ENCODE measurements at regions not wholly inside any gene's neighbourhood (a gene's known extent, or its start where the extent isn't known, plus 50 kb on each side); places are given as distances from the start of the nearest gene placed in this dataset.

DNA sequence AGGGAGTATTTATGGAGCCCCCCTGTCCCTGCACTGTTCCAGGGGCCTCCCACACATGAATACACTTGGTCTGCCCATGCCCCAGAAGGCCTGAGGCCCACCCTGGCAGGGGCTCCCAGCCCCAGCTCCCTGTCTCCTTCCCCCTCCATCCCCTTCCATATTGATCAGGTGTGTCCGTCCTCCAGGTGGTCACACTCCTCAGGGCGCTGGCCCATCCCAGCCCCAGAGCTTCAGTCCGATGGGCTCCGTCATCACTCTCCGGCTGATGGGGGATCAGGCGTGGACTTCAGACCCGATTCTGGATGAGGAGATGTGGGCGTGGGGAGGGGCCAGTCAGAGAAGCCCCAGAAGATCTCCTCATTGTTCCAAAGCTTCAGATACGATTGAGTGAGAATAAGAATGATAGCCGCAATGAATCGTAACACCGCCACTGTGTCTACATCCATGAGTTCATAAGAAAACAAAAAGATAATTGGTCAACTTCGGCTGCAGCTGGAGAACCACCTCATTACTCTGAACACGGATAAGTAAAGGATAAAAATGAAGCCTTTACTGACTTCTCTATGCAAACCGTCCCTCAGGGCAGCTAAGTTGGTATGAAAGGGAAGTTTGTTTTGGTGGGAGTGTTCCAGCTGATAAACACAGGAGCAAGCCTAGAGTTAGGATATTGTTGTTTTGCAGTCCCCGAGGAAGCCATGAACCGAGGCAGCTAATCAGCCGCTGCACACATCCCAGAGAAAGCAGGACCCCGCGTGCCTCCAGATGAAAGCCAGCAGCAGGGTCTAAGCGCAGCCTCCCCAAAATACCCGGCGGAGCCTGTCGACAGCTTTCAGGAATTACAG is 279.5 kb downstream of the NDUFA10 start:
- peaks cover 11% of the 10 kb centered on the region for H3K27me3 Mint-ChIP-seq
- H3K4me1 Mint-ChIP-seq (ENCODE audit: low read depth): peaks cover 16% of the 10 kb centered on the region

GRCh38 chr2:239744706-239745340 is 280.3 kb downstream of the NDUFA10 start:
- no peak overlapping the region for H3K27ac Mint-ChIP-seq
- H3K4me3 Mint-ChIP-seq: no peak overlapping the region
- H3K4me1 Mint-ChIP-seq (ENCODE audit: low read depth): peaks cover 16% of the 10 kb centered on the region
- no peaks in the 10 kb centered on the region for H3K9me3 Mint-ChIP-seq
- H3K36me3 Mint-ChIP-seq (ENCODE audit: low read depth): no peaks in the 10 kb centered on the region
- intact Hi-C loops (cut with micrococcal nuclease): no loop called here
- H3K27me3 Mint-ChIP-seq: peaks cover 11% of the 10 kb centered on the region

More for the DNA sequence above, 279.5 kb downstream of the NDUFA10 start:
- Mint-ChIP-seq H3K36me3 (ENCODE audit: low read depth) (no peaks in the 10 kb centered on the region), H3K27ac (no peak overlapping the region), H3K4me3 (no peak overlapping the region), H3K9me3 (no peaks in the 10 kb centered on the region)
- intact Hi-C loops (cut with micrococcal nuclease): no loop called here

- intact Hi-C loops (cut with micrococcal nuclease): no loop called here
Measured at GRCh38 chr2:239743206-239743605, 281.9 kb downstream of the NDUFA10 start.

GRCh38 chr2:239742377-239742776 is 282.8 kb downstream of the NDUFA10 start:
- H3K36me3 Mint-ChIP-seq (ENCODE audit: low read depth): no peaks in the 10 kb centered on the region
- intact Hi-C loops (cut with micrococcal nuclease): no loop called here
- H3K4me3 Mint-ChIP-seq: no peak overlapping the region
- H3K4me1 Mint-ChIP-seq (ENCODE audit: low read depth): peaks cover 4% of the 10 kb centered on the region
- H3K27ac Mint-ChIP-seq: no peak overlapping the region
- H3K9me3 Mint-ChIP-seq: no peaks in the 10 kb centered on the region
- H3K27me3 Mint-ChIP-seq: peaks cover 9% of the 10 kb centered on the region

More at GRCh38 chr2:239743206-239743605, 281.9 kb downstream of the NDUFA10 start:
- Mint-ChIP-seq H3K4me3 (no peak overlapping the region), H3K9me3 (no peaks in the 10 kb centered on the region), H3K27me3 (peaks cover 9% of the 10 kb centered on the region), H3K36me3 (ENCODE audit: low read depth) (no peaks in the 10 kb centered on the region), H3K4me1 (ENCODE audit: low read depth) (peaks cover 12% of the 10 kb centered on the region), H3K27ac (no peak overlapping the region)

GRCh38 chr2:239739206-239739605 is 285.9 kb downstream of the NDUFA10 start:
- intact Hi-C loops (cut with micrococcal nuclease): no loop called here
- peaks cover 6% of the 10 kb centered on the region for H3K27me3 Mint-ChIP-seq
- H3K4me3 Mint-ChIP-seq: no peak overlapping the region
- H3K27ac Mint-ChIP-seq: no peak overlapping the region
- no peaks in the 10 kb centered on the region for H3K4me1 Mint-ChIP-seq (ENCODE audit: low read depth)
- H3K9me3 Mint-ChIP-seq: peaks cover 3% of the 10 kb centered on the region
- no peaks in the 10 kb centered on the region for H3K36me3 Mint-ChIP-seq (ENCODE audit: low read depth)

DNA sequence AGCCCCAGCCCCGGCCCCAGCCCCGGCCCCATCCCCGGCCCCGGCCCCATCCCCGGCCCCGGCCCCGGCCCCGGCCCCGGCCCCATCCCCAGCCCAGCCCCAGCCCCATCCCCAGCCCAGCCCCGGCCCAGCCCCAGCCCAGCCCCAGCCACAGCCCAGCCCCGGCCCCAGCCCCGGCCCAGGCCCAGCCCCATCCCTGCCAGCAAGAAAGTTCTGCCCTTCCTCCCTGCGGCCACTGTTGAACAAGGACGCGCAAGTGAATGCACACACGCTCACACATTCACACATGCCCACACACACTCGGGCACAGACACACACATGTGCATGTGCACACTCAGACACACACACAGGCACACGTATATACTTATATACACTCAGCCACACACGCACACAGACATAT is 287.0 kb downstream of the NDUFA10 start:
- H3K27me3 Mint-ChIP-seq: peaks cover 5% of the 10 kb centered on the region
- intact Hi-C loops (cut with micrococcal nuclease): no loop called here
- H3K4me3 Mint-ChIP-seq: no peak overlapping the region
- peaks cover 14% of the 10 kb centered on the region for H3K9me3 Mint-ChIP-seq
- no peaks in the 10 kb centered on the region for H3K36me3 Mint-ChIP-seq (ENCODE audit: low read depth)
- H3K27ac Mint-ChIP-seq: no peak overlapping the region
- H3K4me1 Mint-ChIP-seq (ENCODE audit: low read depth): no peaks in the 10 kb centered on the region

DNA sequence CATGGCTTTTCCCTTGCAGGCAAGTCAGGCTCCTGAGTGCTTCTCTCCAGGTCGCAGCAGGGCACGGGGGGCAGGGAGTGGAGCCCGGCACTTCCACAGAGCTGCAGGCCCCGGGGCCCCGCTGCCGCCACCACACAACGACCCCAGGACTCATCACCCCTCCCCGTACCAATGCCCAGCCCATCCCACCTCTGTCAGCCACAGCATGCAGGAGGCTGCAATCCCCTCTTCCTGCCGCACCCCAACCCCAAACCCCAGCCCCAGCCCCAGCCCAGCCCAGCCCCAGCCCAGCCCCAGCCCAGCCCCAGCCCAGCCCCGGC is 288.0 kb downstream of the NDUFA10 start:
- Mint-ChIP-seq H3K36me3 (ENCODE audit: low read depth) (no peaks in the 10 kb centered on the region), H3K27ac (no peak overlapping the region), H3K4me1 (ENCODE audit: low read depth) (no peaks in the 10 kb centered on the region), H3K27me3 (peaks cover 3% of the 10 kb centered on the region), H3K4me3 (no peak overlapping the region), H3K9me3 (peaks cover 19% of the 10 kb centered on the region)
- intact Hi-C loops (cut with micrococcal nuclease): no loop called here

DNA sequence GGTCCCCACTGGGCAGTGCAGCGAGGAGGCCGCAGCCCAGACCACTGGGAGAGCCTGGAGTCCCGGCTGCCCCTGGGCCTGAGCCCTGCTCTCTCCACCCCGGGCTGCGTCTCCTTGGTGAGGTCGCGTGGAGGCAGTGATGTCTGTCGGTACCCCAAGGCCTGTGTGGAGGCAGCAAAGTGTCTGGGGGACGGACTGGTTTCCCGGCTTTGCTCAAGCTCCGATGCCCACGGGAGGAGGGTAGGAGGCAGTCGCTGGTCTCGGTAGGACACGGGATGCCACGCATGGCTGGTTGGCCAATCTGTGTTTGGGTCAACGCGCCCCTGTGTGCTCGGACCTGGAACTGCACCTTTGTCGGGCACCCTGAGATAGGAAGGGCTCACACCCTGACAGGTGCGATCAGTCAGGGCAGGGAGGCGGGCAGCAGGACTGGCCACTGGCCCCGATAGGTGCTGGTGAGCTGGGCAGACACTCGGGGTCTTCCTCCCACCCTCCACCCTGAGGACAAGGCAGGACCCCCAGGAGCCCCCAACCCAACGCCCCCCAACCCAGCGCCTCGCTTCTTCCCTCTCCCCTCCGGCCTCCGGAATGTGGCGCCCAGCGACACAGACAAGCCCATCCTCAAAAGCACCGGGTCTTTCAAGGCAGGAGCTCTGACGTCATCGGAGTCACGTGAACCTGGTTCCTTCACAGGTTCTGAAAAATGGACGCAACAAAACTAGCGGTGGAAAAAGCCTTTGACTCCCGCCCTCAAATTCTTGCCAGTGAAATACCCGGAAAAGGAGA is 288.6 kb downstream of the NDUFA10 start:
- Mint-ChIP-seq H3K27me3 (peaks cover 4% of the 10 kb centered on the region), H3K27ac (no peak overlapping the region), H3K36me3 (ENCODE audit: low read depth) (no peaks in the 10 kb centered on the region), H3K9me3 (peaks cover 19% of the 10 kb centered on the region), H3K4me3 (no peak overlapping the region), H3K4me1 (ENCODE audit: low read depth) (no peaks in the 10 kb centered on the region)
- intact Hi-C loops (cut with micrococcal nuclease): no loop called here

GRCh38 chr2:239735829-239736357 is 289.2 kb downstream of the NDUFA10 start:
- intact Hi-C loops (cut with micrococcal nuclease): no loop called here
- no peak overlapping the region for H3K4me3 Mint-ChIP-seq
- H3K9me3 Mint-ChIP-seq: peaks cover 19% of the 10 kb centered on the region

GRCh38 chr2:239735131-239735828 is 289.9 kb downstream of the NDUFA10 start:
- no peaks in the 10 kb centered on the region for H3K36me3 Mint-ChIP-seq (ENCODE audit: low read depth)
- H3K27ac Mint-ChIP-seq: no peak overlapping the region
- H3K27me3 Mint-ChIP-seq: peaks cover 6% of the 10 kb centered on the region
- H3K9me3 Mint-ChIP-seq: peaks cover 19% of the 10 kb centered on the region
- no peaks in the 10 kb centered on the region for H3K4me1 Mint-ChIP-seq (ENCODE audit: low read depth)
- no peak overlapping the region for H3K4me3 Mint-ChIP-seq
- intact Hi-C loops (cut with micrococcal nuclease): no loop called here

More at GRCh38 chr2:239735829-239736357, 289.2 kb downstream of the NDUFA10 start:
- Mint-ChIP-seq H3K27me3 (peaks cover 9% of the 10 kb centered on the region), H3K27ac (no peak overlapping the region), H3K36me3 (ENCODE audit: low read depth) (no peaks in the 10 kb centered on the region), H3K4me1 (ENCODE audit: low read depth) (no peaks in the 10 kb centered on the region)

DNA sequence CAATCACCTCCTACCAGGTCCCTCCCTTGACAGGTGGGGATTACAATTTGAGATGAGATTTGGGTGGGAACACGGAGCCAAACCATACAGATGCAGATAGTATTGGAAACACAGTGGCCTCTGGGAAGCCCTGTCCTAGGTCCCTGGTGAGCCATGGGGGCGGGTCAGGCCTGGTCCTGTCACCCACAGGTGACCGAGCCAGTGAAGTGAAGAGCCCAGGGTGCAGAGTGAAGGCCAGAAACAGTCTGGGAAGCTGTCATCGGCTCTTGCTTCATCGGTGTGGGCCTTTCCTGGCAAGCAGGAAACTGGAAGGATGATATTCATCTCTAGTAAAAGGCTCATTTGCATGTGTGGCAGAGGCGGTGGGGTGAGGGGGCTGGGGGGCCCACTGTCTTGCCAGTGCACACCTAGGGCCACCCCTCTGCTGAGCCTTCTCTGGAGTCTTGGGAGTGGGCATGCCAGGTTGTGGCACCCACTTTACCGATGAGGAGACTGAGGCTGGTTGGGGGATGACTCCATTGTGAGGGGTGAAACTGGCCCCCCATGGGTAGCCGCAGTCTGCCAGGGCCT is 290.6 kb downstream of the NDUFA10 start:
- H3K27me3 Mint-ChIP-seq: peaks cover 6% of the 10 kb centered on the region
- intact Hi-C loops (cut with micrococcal nuclease): no loop called here
- H3K27ac Mint-ChIP-seq: no peak overlapping the region
- peaks cover 19% of the 10 kb centered on the region for H3K9me3 Mint-ChIP-seq
- no peaks in the 10 kb centered on the region for H3K4me1 Mint-ChIP-seq (ENCODE audit: low read depth)
- no peak overlapping the region for H3K4me3 Mint-ChIP-seq
- no peaks in the 10 kb centered on the region for H3K36me3 Mint-ChIP-seq (ENCODE audit: low read depth)

- no peaks in the 10 kb centered on the region for H3K4me1 Mint-ChIP-seq (ENCODE audit: low read depth)
- no peaks in the 10 kb centered on the region for H3K36me3 Mint-ChIP-seq (ENCODE audit: low read depth)
- peaks cover 19% of the 10 kb centered on the region for H3K9me3 Mint-ChIP-seq
- H3K4me3 Mint-ChIP-seq: no peak overlapping the region
- peaks cover 6% of the 10 kb centered on the region for H3K27me3 Mint-ChIP-seq
- intact Hi-C loops (cut with micrococcal nuclease): no loop called here
- no peak overlapping the region for H3K27ac Mint-ChIP-seq
Measured at GRCh38 chr2:239732666-239733010, 292.5 kb downstream of the NDUFA10 start.

DNA sequence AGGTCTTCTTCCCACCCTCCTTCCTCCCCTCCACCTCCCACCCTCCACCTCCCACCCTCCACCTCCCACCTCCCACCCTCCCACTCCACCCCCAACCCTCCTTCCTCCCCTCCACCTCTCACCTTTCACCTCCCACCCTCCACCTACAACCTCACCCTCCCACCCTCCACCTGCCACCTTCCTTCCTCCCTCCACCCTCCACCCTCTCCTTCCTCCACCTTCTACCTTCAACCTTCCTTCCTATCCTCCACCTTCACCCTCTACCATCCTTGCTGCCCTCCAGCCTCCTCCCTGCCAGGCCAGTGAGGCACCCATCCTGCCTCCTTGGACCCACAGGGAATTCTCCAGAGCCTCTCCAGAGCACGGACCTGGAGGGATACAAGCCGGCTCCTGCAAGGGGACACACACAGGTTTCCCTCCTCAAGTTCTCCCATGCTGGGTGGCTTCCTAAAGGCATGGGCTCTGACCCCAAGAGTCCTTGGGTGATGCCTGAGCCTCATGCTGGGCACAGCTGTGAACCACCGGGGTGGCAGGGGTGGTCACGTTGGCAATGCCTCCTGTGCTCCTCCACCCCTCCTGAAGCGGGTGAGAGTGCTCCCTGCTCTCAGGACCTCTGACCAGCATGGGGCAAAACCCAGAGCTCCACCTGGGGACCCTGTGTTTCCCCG is 293.0 kb downstream of the NDUFA10 start:
- Mint-ChIP-seq H3K27me3 (peaks cover 6% of the 10 kb centered on the region), H3K9me3 (peaks cover 19% of the 10 kb centered on the region), H3K27ac (no peak overlapping the region), H3K4me3 (no peak overlapping the region), H3K4me1 (ENCODE audit: low read depth) (no peaks in the 10 kb centered on the region), H3K36me3 (ENCODE audit: low read depth) (no peaks in the 10 kb centered on the region)
- intact Hi-C loops (cut with micrococcal nuclease): no loop called here

Data from dendritic cell treated with granulocyte-macrophage colony-stimulating factor and Interleukin-4, amounts not matched to agents 40 ng/mL and 50 ng/mL, for 4 days (primary cell).